WTC11 (cell line): ENCODE measurements at regions not wholly inside any gene's neighbourhood (a gene's known extent, or its start where the extent isn't known, plus 50 kb on each side); places are given as distances from the start of the nearest gene placed in this dataset.

Experiments
- ATF3 ChIP-seq: sonication (generic); formaldehyde crosslinking; conservative IDR thresholded peaks from 2 replicates; pipeline ENCODE4 v1.8.1; 2022; ENCODE audit warnings: mild to moderate bottlenecking, missing genetic modification reagents
- CTCF ChIP-seq: fragments of 200-600 bp; IDR thresholded peaks from 2 replicates; pipeline ENCODE4 v1.8.0; 2022; ENCODE audit warnings: antibody characterized with exemption
- E2F4 ChIP-seq: sonication (generic); formaldehyde crosslinking; IDR thresholded peaks from 2 replicates; pipeline ENCODE4 v1.8.1; 2022; ENCODE audit warnings: low read depth, mild to moderate bottlenecking, moderate library complexity, missing genetic modification reagents, borderline replicate concordance
- PRRX2 ChIP-seq: fragments of 250-450 bp; sonication (Bioruptor Pico); IDR thresholded peaks from 2 replicates; pipeline ENCODE4 v1.8.0; 2021; ENCODE audit warnings: mild to moderate bottlenecking

GRCh38 chr7:145645135-145645515 is 471.5 kb upstream of the CNTNAP2 start:
- TF ChIP-seq ATF3 (no peak), CTCF (no peak), PRRX2 (CRISPR knock-in tag) (no peak), E2F4 (no peak)
